ENCODE measurements at regions not wholly inside any gene's neighbourhood (a gene's known extent, or its start where the extent isn't known, plus 50 kb on each side); places are given as distances from the start of the nearest gene placed in this dataset.

DNA sequence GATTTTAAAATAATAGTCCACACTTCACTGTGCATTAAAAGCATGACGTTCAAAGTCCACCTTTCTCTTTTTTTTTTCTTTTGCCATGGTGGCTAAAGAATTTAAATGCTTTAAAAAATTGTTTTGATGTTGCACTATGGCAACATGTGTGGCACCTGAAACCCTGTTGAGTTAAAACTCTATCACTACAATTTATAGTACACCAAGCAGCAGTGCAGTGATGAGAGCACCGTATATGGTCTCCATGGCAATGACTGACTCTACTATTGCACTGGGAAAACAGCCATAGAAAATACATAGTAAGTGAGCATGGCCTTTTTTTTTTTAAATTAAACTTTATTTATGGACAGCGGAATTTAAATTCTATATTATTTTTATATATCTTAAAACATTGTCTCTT, 298.8 kb downstream of the FIGN start:
- Histone ChIP-seq H3K27ac (no peak overlapping the region), H3K4me3 (no peak overlapping the region), H3K9me3 (no peaks in the 10 kb centered on the region), H3K36me3 (no peaks in the 10 kb centered on the region), H3K27me3 (no peaks in the 10 kb centered on the region), H3K4me1 (no peaks in the 10 kb centered on the region)
- ATAC-seq: no peak
- no peak for TF ChIP-seq POLR2A (IDR thresholded peaks at IDR 0.05)
- TF ChIP-seq, protein P1, sequence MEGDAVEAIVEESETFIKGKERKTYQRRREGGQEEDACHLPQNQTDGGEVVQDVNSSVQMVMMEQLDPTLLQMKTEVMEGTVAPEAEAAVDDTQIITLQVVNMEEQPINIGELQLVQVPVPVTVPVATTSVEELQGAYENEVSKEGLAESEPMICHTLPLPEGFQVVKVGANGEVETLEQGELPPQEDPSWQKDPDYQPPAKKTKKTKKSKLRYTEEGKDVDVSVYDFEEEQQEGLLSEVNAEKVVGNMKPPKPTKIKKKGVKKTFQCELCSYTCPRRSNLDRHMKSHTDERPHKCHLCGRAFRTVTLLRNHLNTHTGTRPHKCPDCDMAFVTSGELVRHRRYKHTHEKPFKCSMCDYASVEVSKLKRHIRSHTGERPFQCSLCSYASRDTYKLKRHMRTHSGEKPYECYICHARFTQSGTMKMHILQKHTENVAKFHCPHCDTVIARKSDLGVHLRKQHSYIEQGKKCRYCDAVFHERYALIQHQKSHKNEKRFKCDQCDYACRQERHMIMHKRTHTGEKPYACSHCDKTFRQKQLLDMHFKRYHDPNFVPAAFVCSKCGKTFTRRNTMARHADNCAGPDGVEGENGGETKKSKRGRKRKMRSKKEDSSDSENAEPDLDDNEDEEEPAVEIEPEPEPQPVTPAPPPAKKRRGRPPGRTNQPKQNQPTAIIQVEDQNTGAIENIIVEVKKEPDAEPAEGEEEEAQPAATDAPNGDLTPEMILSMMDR (IDR thresholded peaks at IDR 0.05): no peak
- no peak for DNase-seq
- WGBS (ENCODE audit: insufficient coverage, low coverage, low lambda C conversion rate, missing lambda C conversion rate): 52% methylated on average over 3 of the region's 3 CpGs
- intact Hi-C loops (cut with DNase I): no loop called here

GRCh38 chr2:163428187-163428586, 307.6 kb downstream of the FIGN start:
- Histone ChIP-seq H3K36me3 (no peaks in the 10 kb centered on the region), H3K27me3 (no peaks in the 10 kb centered on the region), H3K27ac (no peak overlapping the region), H3K9me3 (no peaks in the 10 kb centered on the region), H3K4me1 (no peaks in the 10 kb centered on the region), H3K4me3 (no peak overlapping the region)
- no peak for DNase-seq
- ATAC-seq: no peak
- intact Hi-C loops (cut with DNase I): no loop called here
- TF ChIP-seq POLR2A (IDR thresholded peaks at IDR 0.05): no peak
- TF ChIP-seq, protein P1 (IDR thresholded peaks at IDR 0.05): no peak
- 74% methylated on average over 4 of the region's 4 CpGs for WGBS (ENCODE audit: insufficient coverage, low coverage, low lambda C conversion rate, missing lambda C conversion rate)

- Histone ChIP-seq H3K4me3 (no peak overlapping the region), H3K27me3 (no peaks in the 10 kb centered on the region), H3K9me3 (no peaks in the 10 kb centered on the region), H3K36me3 (no peaks in the 10 kb centered on the region), H3K4me1 (no peaks in the 10 kb centered on the region), H3K27ac (no peak overlapping the region)
- intact Hi-C loops (cut with DNase I): no loop called here
- TF ChIP-seq, protein P1 (IDR thresholded peaks at IDR 0.05): no peak
- no peak for DNase-seq
- ATAC-seq: no peak
- 90% methylated on average over 2 of the region's 2 CpGs for WGBS (ENCODE audit: insufficient coverage, low coverage, low lambda C conversion rate, missing lambda C conversion rate)
Observed at GRCh38 chr2:163420604-163421003, 315.2 kb downstream of the FIGN start.

DNA sequence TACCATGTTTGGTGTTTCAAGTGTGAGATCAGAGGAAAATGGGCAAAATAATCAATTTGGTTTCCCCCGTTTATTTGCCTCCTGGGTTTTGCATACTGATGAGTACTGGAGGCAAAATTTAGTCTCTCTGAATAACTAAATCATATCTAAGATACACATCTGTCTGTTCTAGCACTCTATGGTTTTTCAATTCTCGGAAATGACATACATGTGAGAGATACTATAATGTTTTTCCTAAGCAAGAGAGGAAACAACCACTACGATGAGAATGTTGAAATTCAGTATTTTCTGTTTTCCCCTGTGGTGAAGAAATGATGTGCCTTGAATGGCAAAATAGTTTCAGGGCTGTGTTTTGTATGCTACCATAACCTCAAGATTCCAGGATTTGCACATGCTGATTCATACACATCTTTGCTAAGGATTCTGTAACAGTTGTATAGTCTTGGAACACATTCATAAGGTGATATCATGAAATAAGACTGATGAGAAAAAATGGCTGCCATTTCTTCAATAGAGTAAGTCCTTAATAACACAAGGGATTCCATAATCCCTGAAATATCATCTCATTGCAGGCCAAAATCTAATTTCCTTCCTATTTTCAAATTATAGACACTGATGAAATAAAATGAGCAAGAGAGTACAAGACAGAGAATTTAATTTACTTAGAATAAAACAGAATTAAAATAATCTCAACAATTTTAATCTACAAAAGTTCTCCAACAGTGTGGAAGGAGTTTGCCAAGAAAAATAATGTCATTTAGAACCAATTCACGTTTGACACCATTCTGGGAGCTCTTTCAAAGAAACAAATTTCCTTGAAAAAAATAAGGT, 316.6 kb downstream of the FIGN start:
- no peak for DNase-seq
- WGBS (ENCODE audit: insufficient coverage, low coverage, low lambda C conversion rate, missing lambda C conversion rate): 46% methylated on average over 4 of the region's 4 CpGs
- TF ChIP-seq, protein P1 (IDR thresholded peaks at IDR 0.05): no peak
- no peak for TF ChIP-seq POLR2A (IDR thresholded peaks at IDR 0.05)
- no peaks in the 10 kb centered on the region for H3K36me3 ChIP-seq
- H3K4me3 ChIP-seq: no peak overlapping the region
- no peaks in the 10 kb centered on the region for H3K27me3 ChIP-seq
- no peaks in the 10 kb centered on the region for H3K9me3 ChIP-seq
- no peak for ATAC-seq
- H3K27ac ChIP-seq: no peak overlapping the region
- intact Hi-C loops (cut with DNase I): no loop called here
- H3K4me1 ChIP-seq: no peaks in the 10 kb centered on the region
